ENCODE measurements at regions not wholly inside any gene's neighbourhood (a gene's known extent, or its start where the extent isn't known, plus 50 kb on each side); places are given as distances from the start of the nearest gene placed in this dataset.
"Not testable (repeated sequence)": the region's sequence is repeated elsewhere in the genome, so short reads cannot be mapped to it uniquely, and the experiment has no call there.

- TF ChIP-seq POLR2A, POLR2AphosphoS5 (IDR thresholded peaks at IDR 0.05): not testable (repeated sequence)
Observed at GRCh38 chr16:29170393-29171119, 185.7 kb downstream of the LAT start.

Measured in breast epithelium (tissue), 3 donors.